ENCODE measurements at regions not wholly inside any gene's neighbourhood (a gene's known extent, or its start where the extent isn't known, plus 50 kb on each side); places are given as distances from the start of the nearest gene placed in this dataset.
A peak's percentile ranks its signal among the peaks of the same experiment; 100 is the strongest.

GRCh38 chr2:215522237-215522636 is 86.4 kb upstream of the FN1 start:
- no peak for DNase-seq (ENCODE audit: extremely low read depth, low read depth)

- DNase-seq (ENCODE audit: extremely low read depth, low read depth), result no peak
These were observed 85.2 kb upstream of the FN1 start for GRCh38 chr2:215521031-215521430.

- DNase-seq (ENCODE audit: extremely low read depth, low read depth), result no peak
These were observed 81.5 kb upstream of the FN1 start for GRCh38 chr2:215517391-215517790.

- no peak for DNase-seq (ENCODE audit: extremely low read depth, low read depth)
These were observed 78.6 kb upstream of the FN1 start for GRCh38 chr2:215514516-215514915.

GRCh38 chr2:215511454-215512346 is 75.8 kb upstream of the FN1 start:
- no peak for DNase-seq (ENCODE audit: extremely low read depth, low read depth)

- no peak for DNase-seq (ENCODE audit: extremely low read depth, low read depth)
These were observed 72.0 kb upstream of the FN1 start for GRCh38 chr2:215507836-215508235.

GRCh38 chr2:215507136-215507535 is 71.3 kb upstream of the FN1 start:
- DNase-seq (ENCODE audit: extremely low read depth, low read depth), result no peak

- no peak for DNase-seq (ENCODE audit: extremely low read depth, low read depth)
These were observed 70.7 kb upstream of the FN1 start for GRCh38 chr2:215506604-215506990.

- DNase-seq (ENCODE audit: extremely low read depth, low read depth), result no peak
These were observed 69.3 kb upstream of the FN1 start for GRCh38 chr2:215505044-215505786.

GRCh38 chr2:215504547-215504946 is 68.7 kb upstream of the FN1 start:
- no peak for DNase-seq (ENCODE audit: extremely low read depth, low read depth)

- no peak for DNase-seq (ENCODE audit: extremely low read depth, low read depth)
These were observed 67.5 kb upstream of the FN1 start for GRCh38 chr2:215503381-215503780.

- DNase-seq (ENCODE audit: extremely low read depth, low read depth), result no peak
These were observed 64.6 kb upstream of the FN1 start for GRCh38 chr2:215500466-215500865.

- DNase-seq (ENCODE audit: extremely low read depth, low read depth), result no peak
These were observed 63.5 kb upstream of the FN1 start for GRCh38 chr2:215499331-215499730.

- peak; percentile 7 for DNase-seq (ENCODE audit: extremely low read depth, low read depth)
These were observed 62.6 kb upstream of the FN1 start for GRCh38 chr2:215498431-215498830.

GRCh38 chr2:215493376-215493775 is 57.5 kb upstream of the FN1 start:
- no peak for DNase-seq (ENCODE audit: extremely low read depth, low read depth)

- DNase-seq (ENCODE audit: extremely low read depth, low read depth), result no peak
These were observed 53.5 kb upstream of the FN1 start for GRCh38 chr2:215489288-215489848.

GRCh38 chr2:215487002-215487372 is 51.1 kb upstream of the FN1 start:
- no peak for DNase-seq (ENCODE audit: extremely low read depth, low read depth)

- DNase-seq (ENCODE audit: extremely low read depth, low read depth), result no peak
These were observed 50.6 kb upstream of the FN1 start for GRCh38 chr2:215486291-215487001.
